Activated CD8-positive, alpha-beta T cell treated with anti-CD3 and anti-CD28 coated beads for 36 hours (primary cell): ENCODE measurements at regions not wholly inside any gene's neighbourhood (a gene's known extent, or its start where the extent isn't known, plus 50 kb on each side); places are given as distances from the start of the nearest gene placed in this dataset.
"Not testable (repeated sequence)": the region's sequence is repeated elsewhere in the genome, so short reads cannot be mapped to it uniquely, and the experiment has no call there.

Experiments
- ATAC-seq: fragments of 200-7000 bp; cut with Tn5 transposase; one replicate; pipeline ENCODE4 v1.10.0; 2021; ENCODE audit warnings: mild to moderate bottlenecking, moderate library complexity
- CTCF ChIA-PET: fragments of 350-600 bp; sonication (Branson Sonifier 250); formaldehyde crosslinking; loops from one replicate; lab custom pipeline; 2021; ENCODE audit warnings: antibody characterized with exemption; lab: Charles Lee
- POLR2A ChIA-PET: fragments of 350-600 bp; sonication (Branson Sonifier 250); formaldehyde crosslinking; loops from one replicate; lab custom pipeline; 2021; ENCODE audit warnings: antibody characterized with exemption; lab: Charles Lee
- DNase-seq: peaks from one replicate; pipeline ENCODE4 v3.0.0-alpha.2; 2020
- H3K27ac Mint-ChIP-seq: one replicate; pipeline ENCODE4 v1.8.0; 2021; ENCODE audit warnings: mild to moderate bottlenecking, mixed read lengths
- H3K27me3 Mint-ChIP-seq: one replicate; pipeline ENCODE4 v1.8.0; 2021; ENCODE audit warnings: mixed read lengths
- H3K36me3 Mint-ChIP-seq: one replicate; pipeline ENCODE4 v1.8.0; 2021; ENCODE audit warnings: low read depth, mixed read lengths
- H3K4me1 Mint-ChIP-seq: one replicate; pipeline ENCODE4 v1.8.0; 2021; ENCODE audit warnings: low read depth, mixed read lengths
- H3K4me3 Mint-ChIP-seq: one replicate; pipeline ENCODE4 v1.8.0; 2021; ENCODE audit warnings: mild to moderate bottlenecking, moderate library complexity, mixed read lengths
- H3K9me3 Mint-ChIP-seq: one replicate; pipeline ENCODE4 v1.8.0; 2021; ENCODE audit warnings: mixed read lengths
- intact Hi-C: fragments of 100-400 bp; cut with micrococcal nuclease; formaldehyde crosslinking; loops from one replicate; pipeline ENCODE4 v1.10.0; 2022

DNA sequence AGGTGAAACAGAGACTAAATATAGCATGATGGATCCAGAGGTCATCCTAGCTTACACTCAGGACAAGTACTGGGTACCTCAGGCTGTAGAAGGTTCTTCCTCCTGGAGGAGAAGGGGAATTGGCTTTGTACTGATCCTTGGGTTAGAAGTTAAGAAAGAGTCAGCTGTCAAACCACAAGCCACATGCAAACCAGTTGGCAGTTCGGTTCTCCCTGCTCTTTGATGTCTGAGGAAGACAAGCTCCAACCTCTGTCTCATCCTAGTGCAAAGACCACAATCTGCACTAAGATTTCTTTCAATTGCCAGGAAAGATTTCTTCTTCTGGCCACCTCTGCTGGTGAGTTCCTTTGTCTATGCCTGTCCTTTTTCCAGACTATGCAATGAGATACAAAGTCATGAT, 203.8 kb downstream of the ATP6V0E2 start:
- H3K27ac Mint-ChIP-seq, H3K9me3 Mint-ChIP-seq, intact Hi-C loops, H3K36me3 Mint-ChIP-seq, H3K27me3 Mint-ChIP-seq, H3K4me3 Mint-ChIP-seq, POLR2A ChIA-PET, DNase-seq, H3K4me1 Mint-ChIP-seq, ATAC-seq, CTCF ChIA-PET: not testable (repeated sequence)

DNA sequence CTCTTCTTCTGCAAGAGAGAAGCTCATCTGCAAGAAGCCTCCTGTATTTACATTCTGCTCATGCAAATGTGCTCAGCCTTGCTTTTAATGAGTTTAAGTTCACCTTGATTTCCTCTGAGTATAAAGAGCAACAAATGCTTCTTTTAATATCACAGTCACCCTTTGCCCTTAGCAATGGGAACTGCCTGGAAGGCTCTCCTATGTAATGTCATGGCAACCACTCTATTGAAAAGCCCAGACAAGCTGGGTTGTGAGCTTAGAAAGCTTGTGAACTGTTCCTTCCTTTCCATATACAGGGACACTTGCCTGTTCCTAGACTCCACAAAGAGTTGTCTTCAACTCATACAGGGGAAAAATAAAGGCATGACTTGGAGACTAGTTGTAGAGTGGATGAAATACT, 208.1 kb downstream of the ATP6V0E2 start:
- H3K27me3 Mint-ChIP-seq, H3K4me1 Mint-ChIP-seq, ATAC-seq, DNase-seq, H3K36me3 Mint-ChIP-seq, H3K4me3 Mint-ChIP-seq, H3K9me3 Mint-ChIP-seq, CTCF ChIA-PET, H3K27ac Mint-ChIP-seq, POLR2A ChIA-PET, intact Hi-C loops: not testable (repeated sequence)

DNA sequence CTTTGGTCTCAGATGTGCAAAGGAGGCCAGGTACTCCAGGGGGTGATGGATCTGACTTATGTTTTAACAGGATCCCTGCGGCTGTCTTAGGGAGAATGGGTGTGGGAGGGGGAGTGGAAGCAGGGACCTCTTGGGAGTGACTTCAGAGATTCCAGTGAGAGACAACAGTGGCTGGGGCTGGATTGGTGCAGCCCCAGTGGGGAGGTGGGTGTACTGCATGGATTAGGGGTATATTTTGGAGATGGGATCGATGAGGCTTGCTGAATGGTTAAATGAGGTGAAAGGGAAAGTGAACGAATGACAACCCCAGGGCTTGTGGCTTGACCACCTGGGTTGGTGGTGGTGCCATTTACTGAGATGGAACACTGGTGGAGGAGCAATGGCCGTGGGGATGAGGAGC, 211.0 kb downstream of the ATP6V0E2 start:
- H3K4me3 Mint-ChIP-seq, H3K4me1 Mint-ChIP-seq, DNase-seq, CTCF ChIA-PET, H3K27me3 Mint-ChIP-seq, ATAC-seq, POLR2A ChIA-PET, intact Hi-C loops, H3K27ac Mint-ChIP-seq, H3K36me3 Mint-ChIP-seq, H3K9me3 Mint-ChIP-seq: not testable (repeated sequence)

DNA sequence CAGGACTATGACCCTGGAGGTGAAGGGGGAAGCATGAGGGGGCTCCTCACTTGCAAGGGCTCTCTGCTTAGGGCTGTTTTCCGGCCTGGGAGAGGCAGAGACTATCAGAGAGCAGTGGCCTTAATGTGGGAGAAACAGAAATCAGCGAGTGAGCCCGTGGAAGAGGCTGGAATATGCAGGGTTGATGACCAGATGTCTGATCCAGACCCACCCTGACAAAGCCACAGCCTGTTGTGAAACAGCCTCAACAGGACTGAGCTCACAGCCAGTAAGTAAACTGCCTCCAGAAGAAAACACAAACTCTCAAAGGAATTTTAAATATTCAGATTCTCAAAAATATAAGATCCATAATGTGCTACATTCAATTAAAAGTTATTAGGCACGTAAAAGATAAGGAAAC, 213.7 kb downstream of the ATP6V0E2 start:
- intact Hi-C loops, DNase-seq, H3K36me3 Mint-ChIP-seq, CTCF ChIA-PET, H3K9me3 Mint-ChIP-seq, ATAC-seq, POLR2A ChIA-PET, H3K27me3 Mint-ChIP-seq, H3K4me1 Mint-ChIP-seq, H3K27ac Mint-ChIP-seq, H3K4me3 Mint-ChIP-seq: not testable (repeated sequence)

DNA sequence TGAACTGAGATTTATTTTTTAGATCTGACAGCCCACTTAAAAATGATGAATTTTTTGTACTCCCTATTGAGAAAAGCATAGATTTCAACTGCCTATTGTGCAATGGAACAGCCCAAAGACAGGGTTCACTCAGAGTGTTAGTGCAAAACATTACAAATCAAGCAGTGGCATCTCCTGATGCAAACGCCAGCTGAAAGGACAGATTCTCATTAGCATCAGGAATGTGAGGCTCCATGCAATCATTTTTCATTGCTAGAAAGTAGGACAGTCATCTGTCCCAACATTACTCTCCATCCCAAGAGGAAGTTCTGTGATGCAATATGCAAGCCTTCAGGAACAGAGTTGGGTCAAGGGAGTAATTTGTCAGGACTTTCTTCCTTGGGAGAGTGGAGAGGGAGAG, 215.4 kb downstream of the ATP6V0E2 start:
- CTCF ChIA-PET, ATAC-seq, H3K27me3 Mint-ChIP-seq, DNase-seq, POLR2A ChIA-PET, H3K4me3 Mint-ChIP-seq, H3K36me3 Mint-ChIP-seq, H3K9me3 Mint-ChIP-seq, H3K4me1 Mint-ChIP-seq, intact Hi-C loops, H3K27ac Mint-ChIP-seq: not testable (repeated sequence)

DNA sequence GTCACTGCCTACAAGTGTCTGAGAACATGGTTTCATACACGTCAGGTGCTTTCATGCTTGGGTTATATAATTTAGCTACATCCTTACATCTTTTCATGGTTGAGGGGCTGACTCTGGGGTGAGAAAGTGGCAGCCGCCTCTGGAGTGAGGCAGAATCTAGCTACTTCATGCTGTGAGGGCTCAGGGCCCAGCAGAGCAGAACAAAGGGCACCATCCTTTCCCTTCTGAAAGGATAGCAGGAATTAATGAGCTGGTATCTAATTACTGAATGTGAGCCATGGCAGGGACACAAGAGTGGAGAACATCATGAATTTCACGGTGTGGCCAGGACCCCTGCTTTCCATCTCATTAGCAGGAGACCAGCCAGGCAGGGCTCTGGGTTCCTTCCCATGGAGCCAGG, 217.0 kb downstream of the ATP6V0E2 start:
- DNase-seq, intact Hi-C loops, CTCF ChIA-PET: not testable (repeated sequence)

DNA sequence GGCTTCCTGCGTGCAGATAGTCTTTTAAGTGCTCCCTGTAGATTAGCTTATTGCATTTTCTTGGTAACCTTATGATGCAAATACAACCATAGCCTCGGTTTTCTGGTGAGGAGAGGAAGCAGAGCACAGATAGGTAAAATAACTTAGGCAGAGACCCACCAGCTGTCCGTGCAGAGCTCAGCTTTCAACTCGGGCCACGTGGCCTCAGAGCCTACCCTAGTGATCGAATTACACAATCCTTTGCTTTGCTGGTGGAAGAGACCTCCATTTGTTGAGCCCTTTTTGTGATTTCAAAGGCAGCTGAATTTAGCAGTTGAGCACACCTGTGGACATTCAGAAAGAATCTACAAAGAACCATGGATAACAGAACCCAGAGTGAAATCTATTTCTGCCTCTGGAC, 220.1 kb downstream of the ATP6V0E2 start:
- H3K36me3 Mint-ChIP-seq: not testable (repeated sequence)

More for the DNA sequence above, 217.0 kb downstream of the ATP6V0E2 start:
- POLR2A ChIA-PET, H3K27me3 Mint-ChIP-seq, H3K4me1 Mint-ChIP-seq, ATAC-seq, H3K36me3 Mint-ChIP-seq, H3K4me3 Mint-ChIP-seq, H3K9me3 Mint-ChIP-seq, H3K27ac Mint-ChIP-seq: not testable (repeated sequence)

DNA sequence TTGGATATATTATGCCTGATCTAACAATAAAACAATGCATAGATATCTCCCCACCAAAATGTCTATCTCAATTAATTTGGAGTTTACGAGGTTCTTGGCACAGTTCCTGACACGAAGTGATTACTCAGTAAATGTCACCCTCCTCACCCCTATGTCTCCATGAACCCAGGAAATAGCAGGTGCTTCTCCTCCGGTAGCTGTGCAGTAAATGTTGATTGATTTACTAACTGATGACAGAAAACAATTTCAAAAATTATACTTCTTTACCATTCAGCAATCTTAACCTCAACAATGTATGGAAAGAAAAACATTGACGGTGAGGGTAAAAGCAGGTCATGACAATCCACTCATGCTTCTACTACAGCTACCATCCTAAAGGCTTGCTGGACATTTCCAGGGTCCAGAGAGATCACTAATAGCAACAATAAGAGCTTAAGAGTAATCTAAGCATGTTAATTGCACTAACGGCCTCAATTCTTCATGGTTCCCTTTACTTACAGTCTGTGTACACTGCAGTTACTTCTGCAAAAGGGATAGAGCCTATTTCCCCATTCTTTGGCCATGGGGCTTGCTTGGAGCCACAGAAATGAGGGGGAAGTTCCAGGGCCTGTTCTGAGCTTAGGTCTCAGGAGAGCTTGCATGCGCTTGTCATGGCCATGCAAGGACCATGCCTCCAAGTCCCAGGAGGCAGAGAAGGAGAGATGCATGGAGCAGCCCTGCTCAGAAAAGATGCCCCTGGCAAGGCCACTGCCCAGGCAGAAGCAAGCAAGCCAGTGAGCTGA, 222.6 kb downstream of the ATP6V0E2 start:
- intact Hi-C loops, H3K27me3 Mint-ChIP-seq, H3K27ac Mint-ChIP-seq, H3K36me3 Mint-ChIP-seq, DNase-seq, CTCF ChIA-PET, H3K4me3 Mint-ChIP-seq, POLR2A ChIA-PET, ATAC-seq, H3K4me1 Mint-ChIP-seq, H3K9me3 Mint-ChIP-seq: not testable (repeated sequence)

More for the DNA sequence above, 220.1 kb downstream of the ATP6V0E2 start:
- H3K4me1 Mint-ChIP-seq, DNase-seq, H3K4me3 Mint-ChIP-seq, H3K9me3 Mint-ChIP-seq, CTCF ChIA-PET, POLR2A ChIA-PET, intact Hi-C loops, H3K27ac Mint-ChIP-seq, H3K27me3 Mint-ChIP-seq, ATAC-seq: not testable (repeated sequence)

DNA sequence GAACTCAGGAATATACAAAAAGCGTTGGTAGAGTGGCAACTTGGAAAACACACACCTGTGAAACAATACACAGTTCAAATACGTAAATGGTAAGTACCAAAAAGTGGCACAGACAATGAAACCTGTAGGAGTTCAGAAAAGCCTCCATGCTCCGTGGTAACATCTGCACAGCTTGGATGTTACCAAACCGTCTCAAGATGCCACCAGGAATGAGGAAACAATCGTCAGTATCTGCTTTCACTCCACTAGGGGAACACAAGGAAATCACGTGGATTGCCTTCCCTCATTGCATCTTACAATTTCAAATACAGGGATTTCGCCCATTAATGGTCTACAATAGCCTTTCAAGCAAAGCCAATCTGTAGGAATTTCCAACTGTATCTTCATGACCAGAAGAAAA, 224.6 kb upstream of the LRRC61 start:
- POLR2A ChIA-PET, H3K4me3 Mint-ChIP-seq, DNase-seq, H3K36me3 Mint-ChIP-seq, intact Hi-C loops, H3K27me3 Mint-ChIP-seq, ATAC-seq, H3K4me1 Mint-ChIP-seq, H3K9me3 Mint-ChIP-seq, H3K27ac Mint-ChIP-seq, CTCF ChIA-PET: not testable (repeated sequence)

DNA sequence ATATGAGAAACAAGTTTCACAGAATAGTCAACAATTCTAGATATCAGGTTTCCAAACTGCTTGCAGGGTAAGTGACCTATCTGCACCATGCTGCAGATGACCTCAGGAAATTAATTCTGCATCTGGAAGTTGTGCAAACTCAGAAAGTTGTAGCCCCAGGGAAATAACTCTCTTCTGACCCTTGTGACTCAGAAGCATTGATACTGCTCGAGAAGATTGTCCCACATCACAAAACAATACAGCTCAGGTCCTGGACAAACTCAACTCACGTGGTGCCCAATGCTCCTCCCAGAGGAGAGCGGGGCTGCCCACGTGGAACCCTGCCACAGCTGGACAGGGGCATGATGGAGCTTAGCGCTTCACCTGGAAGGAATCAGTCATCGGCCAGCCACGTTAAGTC, 221.9 kb upstream of the LRRC61 start:
- CTCF ChIA-PET, DNase-seq: not testable (repeated sequence)

DNA sequence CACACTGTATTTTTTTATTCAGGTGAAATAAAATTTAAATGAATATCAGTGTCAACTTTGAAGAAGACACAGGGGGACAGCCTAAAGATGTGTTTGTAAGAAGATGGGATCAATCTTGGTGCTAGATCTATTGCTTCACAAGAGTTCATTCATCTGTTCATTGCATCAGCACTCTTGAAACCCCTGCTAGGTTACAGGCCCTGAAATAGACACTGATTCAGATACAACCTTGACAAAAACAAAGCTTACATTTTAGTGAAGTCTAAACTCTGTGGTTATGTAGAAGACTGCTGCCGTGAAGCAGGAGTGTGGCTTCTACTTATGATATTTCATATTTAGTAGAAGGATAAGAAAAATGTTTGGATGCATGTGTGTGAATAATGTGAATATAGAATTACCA, 215.9 kb upstream of the LRRC61 start:
- ATAC-seq, H3K9me3 Mint-ChIP-seq, DNase-seq, H3K27me3 Mint-ChIP-seq, intact Hi-C loops, H3K36me3 Mint-ChIP-seq, H3K4me1 Mint-ChIP-seq, H3K4me3 Mint-ChIP-seq, CTCF ChIA-PET, H3K27ac Mint-ChIP-seq, POLR2A ChIA-PET: not testable (repeated sequence)

More for the DNA sequence above, 221.9 kb upstream of the LRRC61 start:
- H3K27me3 Mint-ChIP-seq, H3K27ac Mint-ChIP-seq, POLR2A ChIA-PET, H3K4me3 Mint-ChIP-seq, H3K36me3 Mint-ChIP-seq, H3K9me3 Mint-ChIP-seq, intact Hi-C loops, H3K4me1 Mint-ChIP-seq, ATAC-seq: not testable (repeated sequence)

DNA sequence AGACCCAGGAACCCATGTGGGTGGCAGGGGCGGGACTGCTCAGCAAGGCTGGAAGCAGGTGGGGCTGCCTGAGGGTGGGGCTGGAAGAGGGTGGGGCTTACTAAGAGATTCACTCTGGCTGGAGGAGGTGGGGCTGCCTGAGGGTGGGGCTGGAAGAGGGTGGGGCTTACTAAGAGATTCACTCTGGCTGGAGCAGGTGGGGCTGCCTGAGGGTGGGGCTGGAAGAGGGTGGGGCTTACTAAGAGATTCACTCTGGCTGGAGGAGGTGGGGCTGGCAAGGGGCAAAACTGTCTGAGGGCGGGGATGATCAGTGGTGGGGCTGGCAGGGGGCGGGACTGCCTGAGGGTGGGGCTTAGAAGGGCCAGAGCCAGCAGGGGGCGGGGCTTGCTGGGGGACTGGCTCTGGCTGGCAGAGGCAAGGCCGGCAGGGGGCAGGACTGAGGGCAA, 212.8 kb upstream of the LRRC61 start:
- CTCF ChIA-PET, intact Hi-C loops, H3K9me3 Mint-ChIP-seq: not testable (repeated sequence)

More for the DNA sequence above, 212.8 kb upstream of the LRRC61 start:
- POLR2A ChIA-PET, H3K27me3 Mint-ChIP-seq, H3K27ac Mint-ChIP-seq, H3K36me3 Mint-ChIP-seq, H3K4me3 Mint-ChIP-seq, H3K4me1 Mint-ChIP-seq: not testable (repeated sequence)
- ATAC-seq (peak; percentile 91), DNase-seq (peak; percentile 58)
